GM19240 (cell line): ENCODE measurements at regions not wholly inside any gene's neighbourhood (a gene's known extent, or its start where the extent isn't known, plus 50 kb on each side); places are given as distances from the start of the nearest gene placed in this dataset.

Source experiments
- DNase-seq: peaks from one replicate; pipeline ENCODE4 v3.0.0; 2011; ENCODE audit warnings: low spot score; ENCODE audit not compliant: insufficient read length

GRCh38 chr21:37967036-37967435, 50.8 kb upstream of the KCNJ6 start:
- DNase-seq, result no peak

- no peak for DNase-seq
These were observed 52.5 kb upstream of the KCNJ6 start for GRCh38 chr21:37968744-37969143.

GRCh38 chr21:37970548-37970947, 54.3 kb upstream of the KCNJ6 start:
- no peak for DNase-seq

GRCh38 chr21:37971390-37971950, 55.2 kb upstream of the KCNJ6 start:
- no peak for DNase-seq

GRCh38 chr21:37974081-37974480, 57.8 kb upstream of the KCNJ6 start:
- DNase-seq, result no peak

GRCh38 chr21:37982496-37983318, 66.5 kb upstream of the KCNJ6 start:
- no peak for DNase-seq

GRCh38 chr21:37983336-37984095, 67.3 kb upstream of the KCNJ6 start:
- DNase-seq, result no peak

GRCh38 chr21:37984416-37984815, 68.2 kb upstream of the KCNJ6 start:
- no peak for DNase-seq

GRCh38 chr21:37986000-37986399, 69.7 kb upstream of the KCNJ6 start:
- no peak for DNase-seq

- DNase-seq, result no peak
These were observed 70.6 kb upstream of the KCNJ6 start for GRCh38 chr21:37986751-37987399.

- no peak for DNase-seq
These were observed 71.4 kb upstream of the KCNJ6 start for GRCh38 chr21:37987668-37988067.

GRCh38 chr21:37993071-37993470, 76.8 kb upstream of the KCNJ6 start:
- no peak for DNase-seq

GRCh38 chr21:37994211-37994610, 78.0 kb upstream of the KCNJ6 start:
- no peak for DNase-seq

- DNase-seq, result no peak
These were observed 96.4 kb upstream of the KCNJ6 start for GRCh38 chr21:38012672-38013071.

- DNase-seq, result no peak
These were observed 97.5 kb upstream of the KCNJ6 start for GRCh38 chr21:38013741-38014140.

- no peak for DNase-seq
These were observed 98.0 kb upstream of the KCNJ6 start for GRCh38 chr21:38014298-38014697.

- no peak for DNase-seq
These were observed 111.7 kb upstream of the KCNJ6 start for GRCh38 chr21:38027901-38028498.

GRCh38 chr21:38032082-38032801, 116.0 kb upstream of the KCNJ6 start:
- DNase-seq, result no peak

- no peak for DNase-seq
These were observed 119.8 kb upstream of the KCNJ6 start for GRCh38 chr21:38036016-38036415.

- no peak for DNase-seq
These were observed 121.2 kb upstream of the KCNJ6 start for GRCh38 chr21:38037416-38037815.

GRCh38 chr21:38039369-38039768, 123.1 kb upstream of the KCNJ6 start:
- DNase-seq, result no peak
